RWPE2 (cell line): ENCODE measurements at regions not wholly inside any gene's neighbourhood (a gene's known extent, or its start where the extent isn't known, plus 50 kb on each side); places are given as distances from the start of the nearest gene placed in this dataset.

Experiments used
- ATAC-seq: fragments of 200-7000 bp; cut with Tn5 transposase; 3 replicates; pipeline ENCODE4 v1.9.1; 2021; ENCODE audit warnings: low read depth
- DNase-seq: peaks from one replicate; pipeline ENCODE4 v3.0.0-alpha.2; 2020; ENCODE audit warnings: low spot score
- H3K27ac ChIP-seq: fragments of 450-650 bp; 2 replicates; pipeline ENCODE4 v1.5.1; 2017; ENCODE audit warnings: mild to moderate bottlenecking; ENCODE audit not compliant: poor library complexity, severe bottlenecking
- H3K27me3 ChIP-seq: fragments of 250-450 bp; sonication (Bioruptor Pico); 2 replicates; pipeline ENCODE4 v1.5.1; 2021; ENCODE audit warnings: mild to moderate bottlenecking, moderate library complexity; ENCODE audit not compliant: insufficient read depth, poor library complexity, severe bottlenecking
- H3K36me3 ChIP-seq: fragments of 250-450 bp; sonication (Bioruptor Pico); 2 replicates; pipeline ENCODE4 v1.5.1; 2020; ENCODE audit warnings: low read depth, mild to moderate bottlenecking, moderate library complexity
- H3K4me1 ChIP-seq: fragments of 250-450 bp; sonication (Bioruptor Pico); 2 replicates; pipeline ENCODE4 v1.5.1; 2021; ENCODE audit warnings: mild to moderate bottlenecking, moderate library complexity; ENCODE audit not compliant: insufficient read depth, poor library complexity, severe bottlenecking
- H3K4me3 ChIP-seq: fragments of 250-450 bp; sonication (Bioruptor Pico); 2 replicates; pipeline ENCODE4 v1.5.1; 2021; ENCODE audit warnings: mild to moderate bottlenecking, moderate library complexity; ENCODE audit not compliant: severe bottlenecking
- H3K9me3 ChIP-seq: fragments of 250-450 bp; sonication (Bioruptor Pico); 2 replicates; pipeline ENCODE4 v1.5.1; 2021; ENCODE audit warnings: mild to moderate bottlenecking, moderate library complexity; ENCODE audit not compliant: severe bottlenecking
- TF ChIP-seq, protein P1 (sequence below): fragments of 450-650 bp; IDR thresholded peaks from one replicate; pipeline ENCODE4 v1.5.1; 2017; ENCODE audit warnings: mild to moderate bottlenecking, moderate library complexity; ENCODE audit not compliant: poor library complexity, severe bottlenecking

DNA sequence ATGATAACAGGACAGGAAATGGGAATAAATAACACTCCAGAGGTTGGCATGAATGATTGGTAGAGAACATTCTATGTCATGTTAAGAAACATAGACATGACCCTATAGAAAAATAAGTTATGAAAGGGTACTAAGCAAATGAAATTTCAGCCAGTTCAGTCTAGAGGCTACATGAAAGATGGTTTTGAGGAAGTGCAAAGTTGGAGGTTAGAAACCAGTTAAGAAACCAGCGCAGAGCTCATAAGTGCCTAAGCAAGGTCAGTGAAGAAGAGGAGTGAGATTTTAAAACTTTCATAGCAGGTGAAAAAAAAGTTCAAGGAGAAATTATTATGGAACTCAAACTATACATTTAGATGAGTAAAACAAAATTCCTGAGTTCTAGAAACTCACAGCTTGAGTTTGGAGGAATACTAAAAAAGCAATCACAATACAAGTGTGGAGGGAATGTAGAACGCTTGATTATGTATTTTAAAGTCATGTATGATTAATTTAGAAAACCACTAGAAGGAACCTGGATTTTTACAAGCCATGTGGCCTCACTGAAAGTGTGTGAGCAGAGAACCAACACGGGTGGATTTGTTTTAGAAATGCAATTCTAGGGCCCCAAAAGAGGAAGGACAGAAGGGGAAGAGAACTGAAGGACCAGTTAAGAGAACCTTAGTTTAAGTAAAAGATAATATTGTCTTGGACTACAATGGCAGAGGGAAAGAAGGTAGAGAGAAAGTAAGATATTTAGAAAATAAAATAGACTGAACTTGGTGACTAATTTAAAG lies 162.4 kb downstream of the PCDH20 start:
- ATAC-seq (no peak), DNase-seq (no peak)
- H3K36me3 ChIP-seq: no peaks in the 10 kb centered on the region
- no peak overlapping the region for H3K4me3 ChIP-seq
- no peaks in the 10 kb centered on the region for H3K4me1 ChIP-seq
- no peak overlapping the region for H3K27ac ChIP-seq
- TF ChIP-seq, protein P1, sequence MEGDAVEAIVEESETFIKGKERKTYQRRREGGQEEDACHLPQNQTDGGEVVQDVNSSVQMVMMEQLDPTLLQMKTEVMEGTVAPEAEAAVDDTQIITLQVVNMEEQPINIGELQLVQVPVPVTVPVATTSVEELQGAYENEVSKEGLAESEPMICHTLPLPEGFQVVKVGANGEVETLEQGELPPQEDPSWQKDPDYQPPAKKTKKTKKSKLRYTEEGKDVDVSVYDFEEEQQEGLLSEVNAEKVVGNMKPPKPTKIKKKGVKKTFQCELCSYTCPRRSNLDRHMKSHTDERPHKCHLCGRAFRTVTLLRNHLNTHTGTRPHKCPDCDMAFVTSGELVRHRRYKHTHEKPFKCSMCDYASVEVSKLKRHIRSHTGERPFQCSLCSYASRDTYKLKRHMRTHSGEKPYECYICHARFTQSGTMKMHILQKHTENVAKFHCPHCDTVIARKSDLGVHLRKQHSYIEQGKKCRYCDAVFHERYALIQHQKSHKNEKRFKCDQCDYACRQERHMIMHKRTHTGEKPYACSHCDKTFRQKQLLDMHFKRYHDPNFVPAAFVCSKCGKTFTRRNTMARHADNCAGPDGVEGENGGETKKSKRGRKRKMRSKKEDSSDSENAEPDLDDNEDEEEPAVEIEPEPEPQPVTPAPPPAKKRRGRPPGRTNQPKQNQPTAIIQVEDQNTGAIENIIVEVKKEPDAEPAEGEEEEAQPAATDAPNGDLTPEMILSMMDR: no peak
- H3K27me3 ChIP-seq: peaks cover 3% of the 10 kb centered on the region
- no peaks in the 10 kb centered on the region for H3K9me3 ChIP-seq

DNA sequence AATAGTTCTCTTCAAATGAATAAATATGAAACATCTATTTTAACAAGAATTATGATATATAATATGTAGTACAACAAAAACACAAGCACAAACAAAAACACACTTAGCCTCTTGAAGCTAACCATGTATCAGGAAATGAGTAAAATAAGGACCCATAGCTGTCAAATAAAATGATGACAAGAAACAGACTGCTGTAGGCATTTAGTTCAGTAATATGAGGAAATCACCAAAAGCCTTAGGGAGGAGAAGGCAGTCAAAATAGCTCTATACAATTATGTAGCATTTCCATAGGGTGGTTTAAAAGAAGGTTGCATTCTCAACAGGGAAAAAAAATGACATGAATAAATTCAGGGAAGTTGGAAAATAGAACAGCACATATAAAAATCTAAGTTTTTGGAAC lies 163.4 kb downstream of the PCDH20 start:
- DNase-seq (no peak), ATAC-seq (no peak)
- Histone ChIP-seq H3K9me3 (no peaks in the 10 kb centered on the region), H3K27me3 (peaks cover 3% of the 10 kb centered on the region), H3K36me3 (no peaks in the 10 kb centered on the region), H3K4me1 (no peaks in the 10 kb centered on the region), H3K27ac (no peak overlapping the region), H3K4me3 (no peak overlapping the region)
- TF ChIP-seq, protein P1: no peak

DNA sequence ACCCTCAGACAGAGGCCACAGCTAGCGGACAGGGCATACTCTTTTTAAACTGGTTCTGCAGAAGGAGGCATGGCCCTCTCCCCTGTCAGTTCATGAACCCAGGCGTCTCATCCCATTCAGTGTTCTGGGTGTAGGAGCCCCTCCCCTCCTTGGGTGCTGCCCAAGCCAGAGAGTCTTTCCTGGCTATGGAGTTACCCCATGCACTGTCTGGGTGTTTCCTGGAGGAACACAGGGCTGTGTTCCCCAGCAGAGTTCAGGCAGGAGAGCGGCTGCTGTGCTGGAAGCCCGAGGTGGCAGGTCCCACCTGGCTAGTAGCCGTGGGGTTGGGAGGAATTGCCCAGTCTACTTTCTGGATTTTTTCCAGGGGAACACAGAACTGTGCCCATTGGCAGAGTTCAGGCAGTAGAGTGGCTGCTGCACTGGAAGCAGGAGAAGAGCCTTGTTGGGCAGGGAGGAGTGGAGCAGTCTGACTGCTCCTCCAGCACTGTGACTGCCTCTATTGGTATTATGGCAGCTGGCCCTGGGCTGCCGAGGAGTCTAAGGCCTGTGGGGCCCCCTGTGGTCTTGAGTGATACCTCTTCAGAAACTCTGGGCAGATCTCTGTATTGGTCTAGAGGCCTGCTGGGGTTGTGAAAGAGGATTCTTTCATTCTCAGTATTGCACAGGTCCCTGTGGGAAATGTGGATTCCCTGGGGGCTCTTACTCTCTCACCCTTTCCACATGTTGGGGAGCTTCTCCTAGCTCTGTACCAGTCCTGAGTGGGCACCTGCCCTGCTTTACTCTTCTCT lies 168.3 kb downstream of the PCDH20 start:
- TF ChIP-seq, protein P1: no peak
- Histone ChIP-seq H3K27me3 (peaks cover 3% of the 10 kb centered on the region), H3K4me3 (no peak overlapping the region), H3K36me3 (no peaks in the 10 kb centered on the region), H3K9me3 (no peaks in the 10 kb centered on the region), H3K27ac (no peak overlapping the region), H3K4me1 (no peaks in the 10 kb centered on the region)
- DNase-seq: no peak
- ATAC-seq: peak; percentile 25; the same call in 1 of the 3 replicates

DNA sequence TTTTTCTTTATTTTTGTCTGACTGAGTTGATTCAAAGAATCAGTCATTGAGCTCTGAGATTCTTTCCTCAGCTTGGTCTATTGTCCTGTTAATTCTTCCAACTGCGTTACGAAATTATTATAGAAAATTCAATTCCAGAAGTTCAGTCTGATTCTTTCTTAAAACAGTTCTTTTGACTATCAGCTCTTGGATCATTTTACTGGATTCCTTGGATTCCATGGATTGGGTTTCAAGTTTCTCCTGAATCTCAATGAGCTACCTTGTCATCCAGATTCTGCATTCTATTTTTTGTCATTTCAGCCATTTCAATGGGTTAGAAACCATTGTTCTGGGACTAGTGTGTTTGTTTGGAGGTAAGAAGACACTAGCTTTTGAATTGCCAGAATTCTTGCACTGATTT lies 169.3 kb downstream of the PCDH20 start:
- no peak for DNase-seq
- Histone ChIP-seq H3K27ac (no peak overlapping the region), H3K9me3 (no peaks in the 10 kb centered on the region), H3K4me1 (no peaks in the 10 kb centered on the region), H3K4me3 (no peak overlapping the region), H3K27me3 (peaks cover 3% of the 10 kb centered on the region), H3K36me3 (no peaks in the 10 kb centered on the region)
- no peak for ATAC-seq
- TF ChIP-seq, protein P1: no peak
